ENCODE measurements at regions not wholly inside any gene's neighbourhood (a gene's known extent, or its start where the extent isn't known, plus 50 kb on each side); places are given as distances from the start of the nearest gene placed in this dataset.

- no peak for DNase-seq (ENCODE audit: low read depth, low spot score)
- dilution Hi-C loops (cut with MboI; ENCODE audit: extremely low pct_ligation_motif_present, low sequenced_read_pairs), result no loop called here
- FAIRE-seq, result no peak
- Histone ChIP-seq H3K4me1 (ENCODE audit: control insufficient read depth, extremely low read depth, insufficient read depth, low read length) (peaks cover 9% of the 10 kb centered on the region), H3K79me2 (ENCODE audit: control insufficient read depth, insufficient read depth, low read length) (peaks cover 9% of the 10 kb centered on the region), H3K27me3 (ENCODE audit: control insufficient read depth, extremely low read depth, insufficient read depth, low read length) (no peaks in the 10 kb centered on the region), H3K4me3 (ENCODE audit: control insufficient read depth in 2 of 3, extremely low read depth in 1 of 3, insufficient read depth in 2 of 3, low read depth in 1 of 3, low read length in 3 of 3) (no peak overlapping the region), H2AFZ (ENCODE audit: control insufficient read depth, low read length) (no peak overlapping the region), H3K27ac (ENCODE audit: control insufficient read depth, insufficient read depth, low read length) (no peak overlapping the region), H3K9me1 (ENCODE audit: control insufficient read depth, extremely low read depth, insufficient read depth, low read length) (no peaks in the 10 kb centered on the region), H3K4me2 (ENCODE audit: control insufficient read depth, extremely low read depth, insufficient read depth, low read depth, low read length) (no peak overlapping the region), H3K36me3 (ENCODE audit: control insufficient read depth in 2 of 2, extremely low read depth in 1 of 2, insufficient read depth in 2 of 2, low read length in 2 of 2) (no peaks in the 10 kb centered on the region), H3K9ac (ENCODE audit: control insufficient read depth, extremely low read depth, insufficient read depth, low read length) (no peak overlapping the region), H3K9me3 (ENCODE audit: control insufficient read depth, low read depth, low read length) (no peaks in the 10 kb centered on the region), H4K20me1 (ENCODE audit: control insufficient read depth, extremely low read depth, insufficient read depth, low read length) (no peaks in the 10 kb centered on the region)
- TF ChIP-seq EZH2 (IDR thresholded peaks at IDR 0.05; ENCODE audit: low read length) (no peak), CTCF (optimal IDR thresholded peaks at IDR 0.05 in 1 of 3, IDR thresholded peaks at IDR 0.05 in 1 of 3, conservative IDR thresholded peaks at IDR 0.05 in 1 of 3; ENCODE audit: extremely low read depth in 1 of 3, insufficient read depth in 2 of 3, low read length in 3 of 3) (no peak)
Measured at GRCh38 chr4:128458816-128459215, 171.2 kb upstream of the PGRMC2 start.

GRCh38 chr4:128457726-128458125 is 170.1 kb upstream of the PGRMC2 start:
- FAIRE-seq, result no peak
- TF ChIP-seq EZH2 (IDR thresholded peaks at IDR 0.05; ENCODE audit: low read length) (no peak), CTCF (optimal IDR thresholded peaks at IDR 0.05 in 1 of 3, IDR thresholded peaks at IDR 0.05 in 1 of 3, conservative IDR thresholded peaks at IDR 0.05 in 1 of 3; ENCODE audit: extremely low read depth in 1 of 3, insufficient read depth in 2 of 3, low read length in 3 of 3) (no peak)
- no peaks in the 10 kb centered on the region for H3K9me3 ChIP-seq (ENCODE audit: control insufficient read depth, low read depth, low read length)

More at GRCh38 chr4:128457726-128458125, 170.1 kb upstream of the PGRMC2 start:
- Histone ChIP-seq H3K36me3 (ENCODE audit: control insufficient read depth in 2 of 2, extremely low read depth in 1 of 2, insufficient read depth in 2 of 2, low read length in 2 of 2) (no peaks in the 10 kb centered on the region), H3K79me2 (ENCODE audit: control insufficient read depth, insufficient read depth, low read length) (peaks cover 9% of the 10 kb centered on the region), H2AFZ (ENCODE audit: control insufficient read depth, low read length) (no peak overlapping the region), H3K4me1 (ENCODE audit: control insufficient read depth, extremely low read depth, insufficient read depth, low read length) (peaks cover 9% of the 10 kb centered on the region), H3K4me2 (ENCODE audit: control insufficient read depth, extremely low read depth, insufficient read depth, low read depth, low read length) (no peak overlapping the region), H3K27ac (ENCODE audit: control insufficient read depth, insufficient read depth, low read length) (no peak overlapping the region), H3K27me3 (ENCODE audit: control insufficient read depth, extremely low read depth, insufficient read depth, low read length) (no peaks in the 10 kb centered on the region), H4K20me1 (ENCODE audit: control insufficient read depth, extremely low read depth, insufficient read depth, low read length) (no peaks in the 10 kb centered on the region), H3K4me3 (ENCODE audit: control insufficient read depth in 2 of 3, extremely low read depth in 1 of 3, insufficient read depth in 2 of 3, low read depth in 1 of 3, low read length in 3 of 3) (no peak overlapping the region), H3K9me1 (ENCODE audit: control insufficient read depth, extremely low read depth, insufficient read depth, low read length) (no peaks in the 10 kb centered on the region), H3K9ac (ENCODE audit: control insufficient read depth, extremely low read depth, insufficient read depth, low read length) (no peak overlapping the region)
- no peak for DNase-seq (ENCODE audit: low read depth, low spot score)
- dilution Hi-C loops (cut with MboI; ENCODE audit: extremely low pct_ligation_motif_present, low sequenced_read_pairs), result no loop called here

All from keratinocyte (primary cell).